Pancreas (tissue), 10 donors: ENCODE measurements at regions not wholly inside any gene's neighbourhood (a gene's known extent, or its start where the extent isn't known, plus 50 kb on each side); places are given as distances from the start of the nearest gene placed in this dataset.

Experiments
- ATAC-seq, 4 donors: fragments of 200-7000 bp; cut with Tn5 transposase; one replicate each; pipeline versions ENCODE4 v1.8.0 to v1.9.1; 2020; ENCODE audit warnings: mild to moderate bottlenecking in 4 of 4, moderate library complexity in 4 of 4
- DNase-seq, 6 donors: peaks; one replicate each; pipeline ENCODE4 v3.0.0-alpha.2; 2020
- FAIRE-seq: peaks from 2 replicates; lab custom pipeline; 2012; peaks lifted over from hg19 to GRCh38; lab: Jason Lieb, UNC
- H3K27ac ChIP-seq, 4 donors: fragments of 200-600 bp; sonication (generic); 1 replicate in 3 of 4; 2 replicates in 1 of 4; pipeline versions ENCODE4 v1.5.0 to v1.8.0; 2020
- H3K27me3 ChIP-seq, 4 donors: fragments of 200-600 bp; one replicate each; pipeline ENCODE4 v1.8.0; 2021
- H3K36me3 ChIP-seq, 3 donors: fragments of 200-600 bp; sonication (generic) in 1 of 3; one replicate each; pipeline versions ENCODE4 v1.5.0 to v1.8.0; 2020 to 2021
- H3K4me1 ChIP-seq, 3 donors: fragments of 200-600 bp; one replicate each; pipeline ENCODE4 v1.8.0; 2021
- H3K4me3 ChIP-seq, 4 donors: fragments of 200-600 bp; sonication (generic) in 2 of 4; one replicate each; pipeline versions ENCODE4 v1.5.0 to v1.8.0; 2020 to 2021
- H3K9me3 ChIP-seq, 4 donors: fragments of 200-600 bp; one replicate each; pipeline ENCODE4 v1.8.0; 2021
- CTCF ChIP-seq, 4 donors: fragments of 200-600 bp; sonication (generic) in 3 of 4; IDR thresholded peaks; one replicate each; pipeline versions ENCODE4 v1.5.0 to v1.8.0; 2021; ENCODE audit warnings: antibody characterized with exemption in 4 of 4
- WGBS, 2 donors: extraction: QIAGEN DNeasy Blood & Tissue Kit; methylation state at CpG; one replicate each; pipeline ENCODE4 v1.1.7; 2013; 5-methylcytosine and 5-hydroxymethylcytosine counted together
- intact Hi-C, 3 donors: fragments of 100-400 bp; cut with DNase I; formaldehyde crosslinking; loops; one replicate each; pipeline versions ENCODE4 v1.11.1 to v1.14.2; 2022
- donor health status: healthy with polysubstance abuse.
- donor health status: DM: no; HTN: no; CAD: no; lungs with moderate emphysema.
- donor health status: DM: no; HTN: no; CAD: no.
- donor health status: control.
- donor health status: control.
- donor health status: Bipolar disorder and iron deficiency.
- donor health status: DM: yes; HTN: yes; CAD: no.
- donor health status: DM: no; HTN: no; CAD: no.
- donor health status: DM: no; HTN: no; CAD: no.
- donor health status: DM: yes; HTN: yes; CAD: no.

DNA sequence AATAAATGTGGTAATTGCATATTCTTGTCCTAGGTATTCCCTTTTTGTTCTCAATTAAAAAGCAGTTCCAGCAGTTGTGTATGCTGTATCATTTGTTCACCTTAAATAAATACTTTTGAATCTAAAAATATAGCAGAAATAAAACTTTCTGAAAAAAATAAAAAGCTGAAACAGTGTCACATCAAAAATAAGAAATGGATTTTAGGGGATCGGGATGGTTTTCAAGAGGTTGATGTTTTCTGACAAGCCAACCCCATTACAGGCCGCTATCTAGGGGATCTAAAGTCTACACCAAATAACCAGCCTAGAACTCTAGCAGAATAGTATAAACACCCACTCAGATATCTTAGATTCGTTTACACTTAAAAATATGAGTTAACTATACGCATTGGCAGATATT, 95.4 kb upstream of the MAML3 start:
- intact Hi-C loops, result no loop called here
- Histone ChIP-seq H3K4me1 (peaks cover 0 to 13% (median 6%) of the 10 kb centered on the region in 3 donors), H3K27ac (no peak overlapping the region), H3K4me3 (no peak overlapping the region), H3K9me3 (no peaks in the 10 kb centered on the region), H3K27me3 (no peaks in the 10 kb centered on the region), H3K36me3 (no peaks in the 10 kb centered on the region)
- peak; percentile 65 for FAIRE-seq
- no peak for ATAC-seq
- no peak for TF ChIP-seq CTCF (IDR thresholded peaks at IDR 0.05)
- DNase-seq, result no peak
- 71 to 77% methylated on average over 4 of the region's 4 CpGs for WGBS, 2 donors

GRCh38 chr4:140247237-140247636, 93.3 kb upstream of the MAML3 start:
- DNase-seq (no peak), FAIRE-seq (no peak), ATAC-seq (no peak)
- TF ChIP-seq CTCF (IDR thresholded peaks at IDR 0.05), result no peak
- no peak overlapping the region for H3K27ac ChIP-seq
- H3K4me3 ChIP-seq, result no peak overlapping the region
- peaks cover 3 to 18% (median 6%) of the 10 kb centered on the region in 3 donors for H3K4me1 ChIP-seq
- H3K27me3 ChIP-seq, result no peaks in the 10 kb centered on the region
- no peaks in the 10 kb centered on the region for H3K9me3 ChIP-seq
- H3K36me3 ChIP-seq, result no peaks in the 10 kb centered on the region
- intact Hi-C loops, result no loop called here
- WGBS, 2 donors, result 87% methylated on average over 2 of the region's 2 CpGs

DNA sequence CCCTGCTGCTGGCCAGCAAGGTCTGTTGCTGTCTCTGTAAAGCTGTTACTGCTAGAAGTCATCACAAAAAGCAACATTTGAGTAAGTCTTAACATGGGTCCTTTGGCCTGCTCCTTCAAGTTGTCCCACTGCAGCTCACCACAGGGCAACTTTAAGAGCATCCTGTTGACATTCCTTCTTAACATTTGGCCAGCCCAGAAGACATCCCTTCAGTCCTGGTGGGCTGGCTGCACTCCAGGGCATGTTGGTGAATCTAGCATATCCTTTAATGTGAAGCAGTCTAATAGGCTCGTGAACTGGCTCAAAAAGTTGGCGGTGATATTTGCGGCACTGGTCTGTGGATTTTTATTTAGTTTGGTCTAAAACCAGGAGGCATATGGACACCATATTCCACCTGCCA, 92.2 kb upstream of the MAML3 start:
- ATAC-seq (no peak), DNase-seq (no peak), FAIRE-seq (no peak)
- 94 to 96% methylated on average over 3 of the region's 3 CpGs for WGBS, 2 donors
- H3K36me3 ChIP-seq, result no peaks in the 10 kb centered on the region
- no peak overlapping the region for H3K4me3 ChIP-seq
- TF ChIP-seq CTCF (IDR thresholded peaks at IDR 0.05), result no peak
- peaks cover 3 to 14% (median 6%) of the 10 kb centered on the region in 3 donors for H3K4me1 ChIP-seq
- H3K27ac ChIP-seq, result no peak overlapping the region
- H3K27me3 ChIP-seq, result no peaks in the 10 kb centered on the region
- intact Hi-C loops, result no loop called here
- no peaks in the 10 kb centered on the region for H3K9me3 ChIP-seq

DNA sequence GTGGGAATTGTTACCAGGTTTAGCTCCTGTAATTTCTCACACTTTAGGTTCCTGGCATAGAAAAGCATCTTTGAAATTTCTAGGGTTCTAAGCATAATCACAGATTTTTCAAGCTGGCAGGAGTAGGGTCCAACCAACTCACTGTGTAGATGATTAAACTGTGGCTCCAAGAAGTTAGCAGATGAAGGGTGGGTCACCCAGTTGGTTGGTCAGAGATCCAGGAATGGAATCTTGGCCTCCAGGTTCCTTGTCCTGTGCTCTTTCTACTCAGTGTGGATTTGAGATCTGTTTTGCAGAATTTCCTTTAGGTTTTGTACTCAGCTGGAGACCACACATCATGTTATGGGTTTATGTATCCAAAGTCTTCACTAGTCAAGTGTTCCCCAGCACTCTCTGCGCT, 90.3 kb upstream of the MAML3 start:
- H3K4me3 ChIP-seq, result no peak overlapping the region
- H3K27ac ChIP-seq, result no peak overlapping the region
- FAIRE-seq, result no peak
- H3K4me1 ChIP-seq, result peaks cover 3 to 14% (median 5%) of the 10 kb centered on the region in 3 donors
- 96 to 98% methylated on average over 1 of the region's 1 CpG for WGBS, 2 donors
- DNase-seq, result no peak
- H3K36me3 ChIP-seq, result no peaks in the 10 kb centered on the region
- ATAC-seq, result no peak
- no peaks in the 10 kb centered on the region for H3K27me3 ChIP-seq
- no peak for TF ChIP-seq CTCF (IDR thresholded peaks at IDR 0.05)
- H3K9me3 ChIP-seq, result no peaks in the 10 kb centered on the region
- intact Hi-C loops, result loop anchor here in 1 of 3 donors (5.0 kb wide), 1 partner anchor 87 kb away; no protein-coding TSS in a partner anchor

- Histone ChIP-seq H3K9me3 (no peaks in the 10 kb centered on the region), H3K4me3 (peak overlapping the region in 1 of 4 donors; percentile 8), H3K4me1 (peaks cover 0 to 8% (median 3%) of the 10 kb centered on the region in 3 donors), H3K27ac (peak overlapping the region; percentile 11 to 76 (median 60)), H3K36me3 (no peaks in the 10 kb centered on the region), H3K27me3 (no peaks in the 10 kb centered on the region)
- intact Hi-C loops, result loop anchor here in 1 of 3 donors (5.0 kb wide), 1 partner anchor 86 kb away; no protein-coding TSS in a partner anchor
- peak in 4 of 6 donors; percentile 28 to 60 (median 52) for DNase-seq
- TF ChIP-seq CTCF (IDR thresholded peaks at IDR 0.05), result no peak
- peak; percentile 76 to 89 (median 84) for ATAC-seq
- 28 to 31% methylated on average over 7 of the region's 7 CpGs for WGBS, 2 donors
- FAIRE-seq, result peak; percentile 23
These were observed 89.3 kb upstream of the MAML3 start for GRCh38 chr4:140243278-140243753.
